Vagina (tissue), 2 donors: ENCODE measurements at regions not wholly inside any gene's neighbourhood (a gene's known extent, or its start where the extent isn't known, plus 50 kb on each side); places are given as distances from the start of the nearest gene placed in this dataset.
A peak's percentile ranks its signal among the peaks of the same experiment; 100 is the strongest.

Experiments used
- POLR2A ChIP-seq, 2 donors: fragments of 450-650 bp; IDR thresholded peaks; one replicate each; pipeline ENCODE4 v1.6.1; 2017; ENCODE audit warnings: antibody characterized with exemption in 2 of 2, mild to moderate bottlenecking in 2 of 2, moderate library complexity in 2 of 2
- POLR2AphosphoS5 ChIP-seq, 2 donors: sonication (generic); formaldehyde crosslinking; IDR thresholded peaks; one replicate each; pipeline ENCODE4 v1.9.0; 2017; ENCODE audit warnings: antibody characterized with exemption in 2 of 2, mild to moderate bottlenecking in 2 of 2, low read depth in 1 of 2; ENCODE audit not compliant: insufficient read depth in 1 of 2
- TF ChIP-seq, protein P1 (sequence below), 3 experiments: fragments of 450-650 bp in 2 of 3; fragments of 200-600 bp in 1 of 3; sonication (generic) in 1 of 3; IDR thresholded peaks; one replicate each; pipeline ENCODE4 v1.5.1; 2017 to 2019; ENCODE audit warnings: antibody characterized with exemption in 3 of 3, mild to moderate bottlenecking in 2 of 3, moderate library complexity in 2 of 3

DNA sequence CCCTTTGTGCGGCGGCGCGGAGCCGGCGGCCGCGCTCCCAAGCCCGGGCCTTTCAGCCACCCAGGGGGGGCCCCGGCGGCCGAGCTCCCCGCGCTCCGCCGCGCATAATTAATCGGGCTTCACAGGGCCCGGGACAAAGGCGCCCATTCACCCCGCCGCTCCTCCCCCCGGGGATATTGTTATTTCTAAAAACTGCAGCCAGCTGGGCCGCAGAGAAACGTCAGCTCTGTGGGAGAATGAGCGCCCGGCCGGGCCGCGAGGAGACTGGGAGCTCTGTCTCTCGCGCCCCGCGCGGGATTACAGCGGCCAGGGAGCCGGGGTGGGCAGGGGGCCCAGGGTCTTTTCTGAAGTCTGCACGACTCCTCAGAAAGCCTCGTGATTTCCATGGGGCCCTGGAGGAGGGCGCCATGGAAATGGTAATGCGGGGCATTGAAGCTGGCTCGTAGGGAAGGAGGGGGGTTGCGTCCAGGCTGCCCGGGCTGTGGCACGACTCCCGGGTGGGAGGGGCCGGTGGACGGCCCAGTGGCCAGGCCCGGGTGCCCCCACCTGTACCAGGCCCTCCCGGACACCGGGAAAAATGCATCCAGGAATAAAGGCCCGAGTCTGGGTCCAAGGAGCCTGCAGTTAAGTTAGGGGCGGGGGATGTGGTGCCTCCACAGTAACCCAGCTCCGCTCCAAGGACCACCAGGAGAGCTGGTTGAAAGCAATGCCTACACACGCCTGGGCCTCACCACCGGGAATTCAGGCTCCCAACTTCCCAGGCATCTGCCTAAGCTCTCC, 125.3 kb downstream of the ZFP36L2 start:
- no peak for TF ChIP-seq POLR2A (IDR thresholded peaks at IDR 0.05)
- TF ChIP-seq, protein P1, sequence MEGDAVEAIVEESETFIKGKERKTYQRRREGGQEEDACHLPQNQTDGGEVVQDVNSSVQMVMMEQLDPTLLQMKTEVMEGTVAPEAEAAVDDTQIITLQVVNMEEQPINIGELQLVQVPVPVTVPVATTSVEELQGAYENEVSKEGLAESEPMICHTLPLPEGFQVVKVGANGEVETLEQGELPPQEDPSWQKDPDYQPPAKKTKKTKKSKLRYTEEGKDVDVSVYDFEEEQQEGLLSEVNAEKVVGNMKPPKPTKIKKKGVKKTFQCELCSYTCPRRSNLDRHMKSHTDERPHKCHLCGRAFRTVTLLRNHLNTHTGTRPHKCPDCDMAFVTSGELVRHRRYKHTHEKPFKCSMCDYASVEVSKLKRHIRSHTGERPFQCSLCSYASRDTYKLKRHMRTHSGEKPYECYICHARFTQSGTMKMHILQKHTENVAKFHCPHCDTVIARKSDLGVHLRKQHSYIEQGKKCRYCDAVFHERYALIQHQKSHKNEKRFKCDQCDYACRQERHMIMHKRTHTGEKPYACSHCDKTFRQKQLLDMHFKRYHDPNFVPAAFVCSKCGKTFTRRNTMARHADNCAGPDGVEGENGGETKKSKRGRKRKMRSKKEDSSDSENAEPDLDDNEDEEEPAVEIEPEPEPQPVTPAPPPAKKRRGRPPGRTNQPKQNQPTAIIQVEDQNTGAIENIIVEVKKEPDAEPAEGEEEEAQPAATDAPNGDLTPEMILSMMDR (IDR thresholded peaks at IDR 0.05), result no peak
- peak in 1 of 2 donors; percentile 50 for TF ChIP-seq POLR2AphosphoS5 (IDR thresholded peaks at IDR 0.05; ENCODE audit: insufficient read depth in 1 of 2, low read depth in 1 of 2)
